Fibroblast of the aortic adventitia (primary cell): ENCODE measurements at regions not wholly inside any gene's neighbourhood (a gene's known extent, or its start where the extent isn't known, plus 50 kb on each side); places are given as distances from the start of the nearest gene placed in this dataset.

Source experiments
- DNase-seq: peaks from one replicate; pipeline ENCODE4 v3.0.0-alpha.2; 2010; ENCODE audit warnings: low read depth
- H3K4me3 ChIP-seq: 2 replicates; pipeline ENCODE4 v1.5.1; 2011; ENCODE audit warnings: low read depth, mild to moderate bottlenecking, control low read depth, low read length, moderate library complexity
- TF ChIP-seq, protein P1 (sequence below): IDR thresholded peaks from 2 replicates; pipeline ENCODE4 v1.5.1; 2011; ENCODE audit warnings: mild to moderate bottlenecking, low read length, control low read depth, inconsistent platforms; ENCODE audit not compliant: insufficient read depth

DNA sequence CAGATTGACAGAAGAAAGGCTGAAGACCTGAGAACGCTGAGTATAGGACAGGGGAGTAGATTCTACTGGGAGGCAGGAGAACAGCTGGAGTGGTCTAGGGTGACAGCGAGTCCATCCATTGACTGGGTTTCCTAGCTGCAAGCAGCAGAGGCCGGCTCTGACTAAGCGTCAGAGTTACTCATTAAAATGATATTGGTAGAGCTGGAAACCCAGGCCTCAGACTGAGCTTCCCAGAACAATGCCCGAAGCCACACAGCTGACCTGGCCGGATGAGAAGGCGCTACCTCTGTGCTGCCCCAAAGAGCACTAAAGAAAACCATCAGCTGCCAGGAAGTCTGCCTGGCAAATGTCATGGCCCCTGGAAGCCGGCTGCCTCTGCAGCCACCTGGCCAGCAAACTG, 78.5 kb upstream of the FZD10 start:
- H3K4me3 ChIP-seq = no peak overlapping the region
- TF ChIP-seq, protein P1, sequence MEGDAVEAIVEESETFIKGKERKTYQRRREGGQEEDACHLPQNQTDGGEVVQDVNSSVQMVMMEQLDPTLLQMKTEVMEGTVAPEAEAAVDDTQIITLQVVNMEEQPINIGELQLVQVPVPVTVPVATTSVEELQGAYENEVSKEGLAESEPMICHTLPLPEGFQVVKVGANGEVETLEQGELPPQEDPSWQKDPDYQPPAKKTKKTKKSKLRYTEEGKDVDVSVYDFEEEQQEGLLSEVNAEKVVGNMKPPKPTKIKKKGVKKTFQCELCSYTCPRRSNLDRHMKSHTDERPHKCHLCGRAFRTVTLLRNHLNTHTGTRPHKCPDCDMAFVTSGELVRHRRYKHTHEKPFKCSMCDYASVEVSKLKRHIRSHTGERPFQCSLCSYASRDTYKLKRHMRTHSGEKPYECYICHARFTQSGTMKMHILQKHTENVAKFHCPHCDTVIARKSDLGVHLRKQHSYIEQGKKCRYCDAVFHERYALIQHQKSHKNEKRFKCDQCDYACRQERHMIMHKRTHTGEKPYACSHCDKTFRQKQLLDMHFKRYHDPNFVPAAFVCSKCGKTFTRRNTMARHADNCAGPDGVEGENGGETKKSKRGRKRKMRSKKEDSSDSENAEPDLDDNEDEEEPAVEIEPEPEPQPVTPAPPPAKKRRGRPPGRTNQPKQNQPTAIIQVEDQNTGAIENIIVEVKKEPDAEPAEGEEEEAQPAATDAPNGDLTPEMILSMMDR = no peak
- no peak for DNase-seq

- no peak for DNase-seq
- TF ChIP-seq, protein P1 = no peak
- no peak overlapping the region for H3K4me3 ChIP-seq
Observed at GRCh38 chr12:130084359-130084758, 77.9 kb upstream of the FZD10 start.

DNA sequence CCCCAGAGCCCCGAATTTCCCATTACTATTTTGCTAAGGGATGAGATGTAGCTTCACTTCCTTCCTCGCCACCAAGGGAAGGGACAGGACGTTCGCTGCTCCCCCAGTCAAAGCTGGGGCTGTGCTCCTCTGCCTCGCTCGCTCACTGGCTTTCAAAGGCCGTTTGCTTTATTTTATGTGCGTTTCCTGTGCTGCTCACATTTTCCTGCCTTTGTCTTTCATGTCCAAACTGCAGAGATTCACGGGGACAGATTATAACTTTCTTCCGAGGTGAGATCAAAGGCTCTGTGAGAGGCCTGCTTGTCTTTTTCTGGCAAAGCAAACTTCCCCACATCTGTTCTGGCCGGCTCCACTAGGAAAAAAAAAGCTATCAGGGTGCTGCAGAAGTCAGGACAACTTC, 76.0 kb upstream of the FZD10 start:
- no peak for DNase-seq
- TF ChIP-seq, protein P1 = no peak
- no peak overlapping the region for H3K4me3 ChIP-seq

- TF ChIP-seq, protein P1 = no peak
- DNase-seq = no peak
- H3K4me3 ChIP-seq = no peak overlapping the region
Observed at GRCh38 chr12:130086797-130087196, 75.5 kb upstream of the FZD10 start.

GRCh38 chr12:130087222-130087621, 75.0 kb upstream of the FZD10 start:
- TF ChIP-seq, protein P1 = no peak
- no peak overlapping the region for H3K4me3 ChIP-seq
- no peak for DNase-seq

DNA sequence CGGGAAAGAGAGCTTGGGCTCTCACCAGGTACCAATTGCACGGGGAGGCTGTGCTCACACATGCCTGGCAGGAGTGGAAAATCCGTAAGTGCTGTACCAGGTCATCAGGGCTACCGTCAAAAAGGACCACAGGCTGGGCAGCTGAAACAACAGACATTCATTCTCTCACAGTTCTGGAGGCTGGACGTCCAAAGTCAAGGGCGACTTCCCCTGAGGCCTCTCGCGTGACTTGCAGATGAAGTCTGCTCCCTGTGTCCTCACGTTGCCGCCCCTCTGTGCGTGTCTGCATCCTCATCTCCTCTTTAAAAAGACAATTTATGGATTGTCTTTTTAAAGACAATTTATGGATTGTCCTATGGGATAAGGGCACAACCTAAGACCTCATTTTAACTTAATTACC, 73.8 kb upstream of the FZD10 start:
- TF ChIP-seq, protein P1 = no peak
- DNase-seq = no peak
- no peak overlapping the region for H3K4me3 ChIP-seq

GRCh38 chr12:130090542-130090941, 71.7 kb upstream of the FZD10 start:
- H3K4me3 ChIP-seq = no peak overlapping the region
- TF ChIP-seq, protein P1 = no peak
- no peak for DNase-seq
